GM10248 (cell line): ENCODE measurements at regions not wholly inside any gene's neighbourhood (a gene's known extent, or its start where the extent isn't known, plus 50 kb on each side); places are given as distances from the start of the nearest gene placed in this dataset.

Source experiments
- CTCF ChIA-PET: fragments of 300-600 bp; sonication (Branson Sonifier 250); formaldehyde crosslinking; extraction: SDS; loops from one replicate; lab custom pipeline; 2021; ENCODE audit warnings: antibody characterized with exemption; lab: Yijun Ruan, JAX
- POLR2A ChIA-PET: fragments of 350-650 bp; sonication (Branson Sonifier 250); formaldehyde crosslinking; extraction: SDS; loops from one replicate; lab custom pipeline; 2020; ENCODE audit warnings: antibody characterized with exemption; lab: Yijun Ruan, JAX
- DNase-seq: peaks from one replicate; pipeline ENCODE4 v3.0.0; 2012; ENCODE audit errors: extremely low spot score
- CTCF ChIP-seq: IDR thresholded peaks from 2 replicates; pipeline ENCODE4 v1.5.1; 2012; ENCODE audit warnings: mild to moderate bottlenecking, low read depth; ENCODE audit errors: extremely low read depth, missing control alignments, control extremely low read depth

- ChIA-PET POLR2A (no interaction called here), CTCF (no interaction called here)
- DNase-seq: no peak
- no peak for TF ChIP-seq CTCF
Observed at GRCh38 chr5:100276071-100276470, 259.1 kb upstream of the FAM174A start.

GRCh38 chr5:100275631-100276030 is 259.5 kb upstream of the FAM174A start:
- DNase-seq: no peak
- ChIA-PET CTCF (no interaction called here), POLR2A (no interaction called here)
- TF ChIP-seq CTCF: no peak

GRCh38 chr5:100273846-100274580 is 261.2 kb upstream of the FAM174A start:
- TF ChIP-seq CTCF: no peak
- ChIA-PET CTCF (interaction anchor here (1.2 to 1.6 kb wide), 2 partner anchors 8 to 12 kb away, joined by 3 to 4 read pairs; no protein-coding TSS in a partner anchor), POLR2A (no interaction called here)
- no peak for DNase-seq

GRCh38 chr5:100270023-100270771 is 265.0 kb upstream of the FAM174A start:
- ChIA-PET CTCF (interaction anchor here (1.3 kb wide), 1 partner anchor 9 kb away, joined by 3 read pairs; no protein-coding TSS in a partner anchor), POLR2A (interaction anchor here (0.8 kb wide), 1 partner anchor 114 kb away, joined by 3 read pairs; no protein-coding TSS in a partner anchor)
- TF ChIP-seq CTCF: no peak
- no peak for DNase-seq

- DNase-seq: no peak
- POLR2A ChIA-PET: no interaction called here
- CTCF ChIA-PET: interaction anchor here (1.1 kb wide), 1 partner anchor 9 kb away, joined by 3 read pairs; no protein-coding TSS in a partner anchor
- TF ChIP-seq CTCF: no peak
Observed at GRCh38 chr5:100260968-100261367, 274.2 kb upstream of the FAM174A start.

GRCh38 chr5:100252944-100253343 is 282.2 kb upstream of the FAM174A start:
- DNase-seq: no peak
- ChIA-PET CTCF (no interaction called here), POLR2A (no interaction called here)
- no peak for TF ChIP-seq CTCF
